Right forelimb (tissue), 1 donor: ENCODE measurements at regions not wholly inside any gene's neighbourhood (a gene's known extent, or its start where the extent isn't known, plus 50 kb on each side); places are given as distances from the start of the nearest gene placed in this dataset.

Source experiments
- DNase-seq: peaks from one replicate; pipeline ENCODE4 v3.0.0-alpha.2; 2018

- no peak for DNase-seq
Observed at GRCh38 chr12:24246934-24247333, 297.5 kb upstream of the SOX5 start.

GRCh38 chr12:24246376-24246775 is 296.9 kb upstream of the SOX5 start:
- DNase-seq = no peak

- no peak for DNase-seq
Observed at GRCh38 chr12:24244801-24245200, 295.3 kb upstream of the SOX5 start.

DNA sequence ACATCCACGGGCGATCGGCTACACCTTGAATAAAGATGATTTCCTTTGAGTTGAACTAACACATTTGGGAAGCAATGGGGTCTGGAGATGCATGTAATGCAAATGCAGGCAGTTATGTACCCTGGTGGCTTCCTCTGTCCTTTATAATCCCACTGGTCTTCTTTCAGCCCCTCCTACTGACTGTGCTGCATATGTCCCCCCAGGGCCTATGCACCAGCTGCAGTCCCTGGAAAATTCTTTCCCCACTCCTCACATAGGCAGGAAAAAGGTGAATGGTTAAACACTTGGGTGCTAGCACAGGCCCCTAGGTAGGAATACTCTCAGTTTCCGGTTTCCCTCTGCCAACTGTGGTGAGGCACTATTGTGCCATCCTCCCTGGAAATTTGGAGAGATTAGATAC is 294.8 kb upstream of the SOX5 start:
- DNase-seq = no peak

DNA sequence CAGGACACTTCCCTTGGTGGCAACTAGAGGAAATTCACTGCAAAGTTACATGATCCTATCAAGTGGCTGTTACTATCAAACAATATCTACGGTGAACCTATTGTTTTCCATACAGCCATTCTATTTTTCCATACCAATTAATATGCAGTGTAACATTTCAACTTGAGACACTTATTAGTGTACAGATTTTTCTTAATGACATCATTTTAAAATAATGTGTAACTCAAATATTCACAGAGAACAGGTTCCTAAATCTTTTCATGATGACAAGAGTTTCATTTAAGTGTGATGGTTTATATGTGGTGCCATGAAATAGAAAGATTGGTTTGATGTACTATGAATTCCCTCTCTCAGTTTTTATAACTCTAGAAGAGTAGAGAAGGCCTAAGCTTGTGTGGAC is 291.2 kb upstream of the SOX5 start:
- DNase-seq = no peak

GRCh38 chr12:24233519-24234246 is 284.2 kb upstream of the SOX5 start:
- DNase-seq = no peak

DNA sequence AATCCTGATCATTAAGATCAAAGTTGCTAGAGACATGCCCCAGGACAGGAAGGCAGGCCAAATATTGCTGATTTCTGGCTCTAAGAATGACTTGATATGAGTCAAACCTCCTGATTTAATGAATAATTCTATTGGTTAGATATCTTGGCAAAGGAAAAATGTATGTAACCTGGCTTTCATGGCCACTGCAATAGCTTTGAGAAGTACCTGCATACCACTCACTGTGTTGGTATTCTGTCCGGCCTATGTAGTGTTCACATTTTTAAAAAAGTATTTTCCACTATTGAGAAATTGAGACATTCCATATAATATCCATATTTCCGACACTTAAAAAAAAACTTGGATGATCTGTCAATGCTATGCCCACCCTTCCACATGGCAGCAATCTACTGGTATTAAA is 283.1 kb upstream of the SOX5 start:
- DNase-seq = no peak

- DNase-seq = no peak
Observed at GRCh38 chr12:24231298-24231697, 281.8 kb upstream of the SOX5 start.

GRCh38 chr12:24230061-24230701 is 280.7 kb upstream of the SOX5 start:
- no peak for DNase-seq

DNA sequence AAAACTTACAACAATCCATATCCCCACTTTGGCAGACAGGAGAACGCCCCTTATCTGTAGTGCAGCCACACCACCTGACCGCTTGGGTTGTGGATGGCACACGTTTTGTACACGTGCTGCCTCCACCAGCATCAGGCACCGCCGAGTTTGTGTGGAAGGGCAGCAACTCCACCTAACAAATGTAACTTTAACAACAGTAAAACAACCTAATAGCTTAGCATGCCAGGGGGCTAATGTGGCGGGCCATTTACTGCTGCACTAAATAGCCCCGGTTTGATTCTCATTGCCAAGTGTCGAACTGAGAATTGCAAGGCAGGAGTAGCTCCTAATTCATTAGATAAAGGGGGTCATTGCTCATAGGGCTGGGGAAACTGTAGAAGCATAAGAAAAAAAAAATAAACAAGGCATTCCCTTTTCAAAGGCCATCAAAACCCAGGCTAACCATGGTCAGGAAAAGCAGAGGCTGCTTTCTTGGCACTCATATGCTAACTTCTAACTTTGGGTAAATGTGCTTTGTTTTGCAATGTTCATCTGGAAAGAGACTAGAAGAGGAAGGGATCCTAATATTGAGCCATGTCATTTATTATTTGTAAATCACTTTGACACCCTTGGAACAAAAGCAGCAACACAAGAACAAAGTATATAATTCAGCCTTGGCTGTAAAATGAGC is 279.7 kb upstream of the SOX5 start:
- DNase-seq = no peak

- no peak for DNase-seq
Observed at GRCh38 chr12:24228371-24228770, 278.9 kb upstream of the SOX5 start.

- DNase-seq = no peak
Observed at GRCh38 chr12:24227551-24227950, 278.1 kb upstream of the SOX5 start.

DNA sequence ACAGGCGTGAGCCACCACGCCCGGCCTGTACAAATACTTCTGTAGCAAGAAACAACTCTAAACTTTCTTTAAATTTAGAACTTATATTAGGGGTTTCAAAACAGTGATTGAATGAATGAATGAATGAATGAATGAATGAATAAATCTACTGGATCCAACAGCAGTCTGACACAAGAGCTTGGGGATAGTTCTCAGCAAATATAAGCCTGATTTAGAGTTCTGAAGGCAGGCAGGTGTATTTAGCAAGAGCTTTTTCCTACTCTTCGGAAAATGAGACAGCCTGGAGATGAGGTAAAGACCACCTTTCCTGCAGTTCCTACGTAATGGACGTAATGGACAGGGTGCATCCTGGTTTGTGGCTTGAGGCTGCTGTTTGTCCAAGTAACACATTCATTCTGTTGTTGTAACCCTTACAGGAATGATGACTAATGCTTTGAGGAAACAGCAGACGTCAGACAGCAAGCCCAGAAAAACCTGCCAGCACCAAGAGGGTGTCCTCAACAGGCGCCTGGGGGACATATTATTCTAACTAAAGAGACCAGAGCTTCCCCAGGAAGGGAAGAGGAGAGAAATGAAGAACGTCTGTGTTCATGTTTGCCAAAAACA is 277.4 kb upstream of the SOX5 start:
- DNase-seq = no peak

DNA sequence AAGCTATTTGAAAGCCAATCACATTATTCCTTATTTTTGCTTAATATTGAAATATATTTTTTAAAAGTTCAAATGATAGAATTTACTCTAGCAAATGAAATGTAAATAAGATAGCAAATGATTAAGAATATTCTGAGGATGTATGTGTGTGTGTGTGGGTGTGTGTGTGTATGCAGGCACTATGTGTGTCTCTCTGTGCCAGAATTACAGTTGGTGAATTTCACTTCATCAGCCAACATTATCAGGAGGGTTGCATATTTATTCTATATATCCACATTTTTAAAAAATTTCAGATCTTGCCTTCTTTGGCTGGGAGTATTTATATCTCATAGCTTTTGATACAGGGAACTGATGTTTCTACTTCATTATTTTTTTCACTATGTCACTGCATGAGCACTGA is 274.9 kb upstream of the SOX5 start:
- DNase-seq = no peak

DNA sequence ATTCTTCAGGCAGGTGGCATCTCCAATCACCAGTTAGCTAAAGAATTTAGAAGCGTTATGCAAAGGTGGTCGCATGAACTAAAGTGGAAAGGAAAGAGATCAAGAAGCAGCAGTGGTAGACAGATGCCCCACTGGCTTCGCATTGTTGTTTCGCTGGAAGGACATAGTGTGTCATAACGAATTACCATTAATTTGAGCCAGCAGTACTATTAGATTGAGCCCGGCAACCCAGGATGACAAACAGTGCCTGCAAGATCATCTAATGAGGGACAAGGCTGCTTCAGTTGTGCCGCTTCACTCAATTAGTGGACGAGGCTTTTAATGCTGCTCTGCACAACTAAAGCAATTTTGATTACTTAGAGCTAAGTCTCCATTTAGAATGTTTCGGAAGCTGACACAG is 274.5 kb upstream of the SOX5 start:
- no peak for DNase-seq

- DNase-seq = no peak
Observed at GRCh38 chr12:24222968-24223367, 273.5 kb upstream of the SOX5 start.

DNA sequence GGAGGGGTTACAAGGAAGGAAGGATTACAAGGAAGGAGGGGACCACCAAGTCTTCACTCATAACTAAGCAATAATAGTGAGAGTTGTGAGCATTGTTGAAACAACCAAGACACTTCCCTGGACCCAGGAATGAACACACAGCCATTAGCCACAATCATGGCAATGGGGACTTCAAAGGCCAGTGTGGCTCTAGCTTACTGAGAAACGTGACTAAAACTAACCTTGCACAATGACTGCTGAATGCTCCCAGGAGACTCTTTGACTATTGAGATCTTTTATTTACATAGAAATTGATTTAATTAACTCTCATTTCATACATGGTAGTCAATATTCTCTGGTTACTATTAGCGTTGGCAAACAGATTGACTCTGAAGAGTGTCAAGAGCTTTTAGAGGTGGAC is 263.0 kb upstream of the SOX5 start:
- no peak for DNase-seq

GRCh38 chr12:24206621-24207020 is 257.2 kb upstream of the SOX5 start:
- no peak for DNase-seq

GRCh38 chr12:24201258-24201970 is 251.9 kb upstream of the SOX5 start:
- no peak for DNase-seq

DNA sequence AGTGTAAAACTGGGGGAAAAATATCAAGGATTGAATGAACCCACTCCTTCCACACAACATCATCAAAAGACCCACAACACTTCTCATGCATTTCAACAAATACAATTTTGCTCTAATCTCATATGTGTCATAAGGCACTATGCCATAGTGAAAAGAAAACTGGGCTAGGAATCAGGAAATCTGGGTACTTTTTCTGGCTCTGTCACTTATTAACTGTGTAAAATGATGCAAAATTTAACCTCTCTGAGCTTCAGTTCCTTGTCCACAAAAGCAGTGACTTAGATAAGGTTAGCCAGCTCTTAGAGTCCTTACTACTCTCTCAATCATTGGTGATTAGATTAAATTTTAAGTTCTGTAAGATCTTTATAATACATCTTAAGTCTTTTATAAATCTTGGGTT is 250.5 kb upstream of the SOX5 start:
- DNase-seq = no peak

DNA sequence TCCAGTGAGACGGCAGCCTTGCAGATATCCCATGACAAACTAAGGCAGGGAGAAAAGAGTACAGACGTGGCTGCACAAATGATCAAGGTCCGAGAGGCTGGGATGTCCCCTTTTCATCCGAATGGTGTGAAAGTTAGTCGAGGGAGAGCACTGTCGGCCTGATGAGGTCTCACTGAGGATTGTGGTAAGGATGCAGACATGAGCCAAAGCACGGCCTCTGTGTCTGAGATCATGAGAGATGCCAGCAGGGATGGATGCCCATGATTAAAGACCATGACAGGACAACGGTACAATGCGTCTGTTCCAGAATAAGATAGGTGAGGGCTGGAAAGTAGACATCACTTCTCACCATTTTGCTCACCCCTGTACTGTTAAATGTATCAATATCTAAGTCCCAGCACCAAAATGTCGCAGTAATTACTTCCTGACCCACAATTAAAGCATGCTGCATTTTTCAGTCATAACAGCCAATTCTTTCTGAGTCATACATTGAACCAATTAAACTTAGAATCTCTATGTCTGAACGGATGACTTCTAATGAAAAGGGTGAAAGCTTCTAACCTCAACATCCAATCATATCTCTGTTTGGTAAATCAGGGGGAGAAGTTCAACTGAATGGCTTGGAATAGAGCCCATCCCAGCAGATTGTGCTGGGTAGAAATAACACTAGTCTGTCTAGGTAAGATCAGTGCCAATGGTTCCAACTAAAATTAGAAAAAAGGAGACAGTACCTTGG is 249.6 kb upstream of the SOX5 start:
- no peak for DNase-seq

- no peak for DNase-seq
Observed at GRCh38 chr12:24198070-24198469, 248.6 kb upstream of the SOX5 start.

DNA sequence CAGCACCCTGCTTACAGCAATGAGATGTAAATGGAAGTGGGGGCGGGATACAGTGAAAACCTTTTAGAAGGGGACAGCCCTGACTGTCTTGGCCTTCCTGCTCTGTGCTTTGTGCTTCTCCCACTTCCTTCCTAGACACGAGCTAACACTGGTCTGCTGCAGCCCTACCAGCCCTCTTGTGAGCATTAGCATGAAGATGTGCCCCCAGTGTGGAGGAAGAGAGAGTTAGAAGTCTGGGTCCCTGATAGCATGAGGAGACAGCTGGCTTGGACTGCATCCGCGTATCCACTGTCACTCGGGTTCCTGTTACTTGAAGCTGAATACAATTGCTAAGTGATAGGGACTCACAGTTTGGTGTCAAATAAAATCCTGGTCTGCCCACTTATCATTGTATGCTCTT is 248.1 kb upstream of the SOX5 start:
- no peak for DNase-seq
